Natural killer cell treated with Interleukin-12 subunit alpha and Interleukin-12 subunit beta and Interleukin-15 and Interleukin-18, amount 100 ng/mL, for 72 hours (primary cell): ENCODE measurements at regions not wholly inside any gene's neighbourhood (a gene's known extent, or its start where the extent isn't known, plus 50 kb on each side); places are given as distances from the start of the nearest gene placed in this dataset.

Experiments
- ATAC-seq, 2 donors: fragments of 150-1000 bp; cut with Tn5 transposase in 1 of 2; sonication (Bioruptor Pico), chemical (Tn5 transposase) in 1 of 2; 2 replicates each; pipeline ENCODE4 v1.10.0; 2021
- DNase-seq: peaks from one replicate; pipeline ENCODE4 v3.0.0; 2022; ENCODE audit warnings: low spot score
- H3K27ac Mint-ChIP-seq, 2 donors: 1 replicate in 1 of 2; 2 replicates in 1 of 2; pipeline ENCODE4 v1.8.0; 2022; ENCODE audit warnings: mixed read lengths in 2 of 2, mild to moderate bottlenecking in 1 of 2, moderate library complexity in 1 of 2
- H3K27me3 Mint-ChIP-seq, 2 donors: 1 replicate in 1 of 2; 2 replicates in 1 of 2; pipeline ENCODE4 v1.8.0; 2022; ENCODE audit warnings: mixed read lengths in 2 of 2
- H3K36me3 Mint-ChIP-seq: one replicate; pipeline ENCODE4 v1.8.0; 2022; ENCODE audit warnings: mixed read lengths
- H3K4me1 Mint-ChIP-seq, 2 donors: 1 replicate in 1 of 2; 2 replicates in 1 of 2; pipeline ENCODE4 v1.8.0; 2022; ENCODE audit warnings: low read depth in 2 of 2, mixed read lengths in 2 of 2, mild to moderate bottlenecking in 1 of 2
- H3K4me3 Mint-ChIP-seq: one replicate; pipeline ENCODE4 v1.8.0; 2022; ENCODE audit warnings: mixed read lengths
- H3K9me3 Mint-ChIP-seq: 2 replicates; pipeline ENCODE4 v1.8.0; 2022; ENCODE audit warnings: mixed read lengths

GRCh38 chr9:109956717-109957440 lies 176.9 kb downstream of the PALM2AKAP2 start:
- H3K27ac Mint-ChIP-seq: no peak overlapping the region
- H3K36me3 Mint-ChIP-seq: no peaks in the 10 kb centered on the region
- H3K27me3 Mint-ChIP-seq: peaks cover 11 to 35% of the 10 kb centered on the region in 2 donors
- ATAC-seq: no peak
- H3K4me3 Mint-ChIP-seq: no peak overlapping the region
- DNase-seq: no peak
- H3K9me3 Mint-ChIP-seq: no peaks in the 10 kb centered on the region
- H3K4me1 Mint-ChIP-seq: peaks cover 0 to under 1% of the 10 kb centered on the region in 2 donors

GRCh38 chr9:109959679-109960078 lies 179.7 kb downstream of the PALM2AKAP2 start:
- no peaks in the 10 kb centered on the region for H3K36me3 Mint-ChIP-seq
- DNase-seq (no peak), ATAC-seq (no peak)
- H3K4me3 Mint-ChIP-seq: no peak overlapping the region
- no peak overlapping the region for H3K27ac Mint-ChIP-seq
- no peaks in the 10 kb centered on the region for H3K4me1 Mint-ChIP-seq
- H3K9me3 Mint-ChIP-seq: no peaks in the 10 kb centered on the region
- H3K27me3 Mint-ChIP-seq: peaks cover 11 to 35% of the 10 kb centered on the region in 2 donors

GRCh38 chr9:109961626-109962025 lies 181.6 kb downstream of the PALM2AKAP2 start:
- Mint-ChIP-seq H3K36me3 (no peaks in the 10 kb centered on the region), H3K27me3 (peaks cover 21 to 41% of the 10 kb centered on the region in 2 donors), H3K27ac (no peak overlapping the region), H3K9me3 (no peaks in the 10 kb centered on the region), H3K4me1 (no peaks in the 10 kb centered on the region), H3K4me3 (no peak overlapping the region)
- DNase-seq (no peak), ATAC-seq (no peak)

- Mint-ChIP-seq H3K9me3 (no peaks in the 10 kb centered on the region), H3K4me1 (no peaks in the 10 kb centered on the region), H3K27ac (no peak overlapping the region)
Measured at GRCh38 chr9:109962215-109962614, 182.2 kb downstream of the PALM2AKAP2 start.

GRCh38 chr9:109963079-109963478 lies 183.1 kb downstream of the PALM2AKAP2 start:
- Mint-ChIP-seq H3K4me3 (no peak overlapping the region), H3K9me3 (no peaks in the 10 kb centered on the region), H3K27me3 (peaks cover 20 to 31% of the 10 kb centered on the region in 2 donors), H3K4me1 (peaks cover 0 to 5% of the 10 kb centered on the region in 2 donors), H3K36me3 (no peaks in the 10 kb centered on the region), H3K27ac (no peak overlapping the region)
- DNase-seq (no peak), ATAC-seq (no peak)

More at GRCh38 chr9:109962215-109962614, 182.2 kb downstream of the PALM2AKAP2 start:
- no peak overlapping the region for H3K4me3 Mint-ChIP-seq
- H3K36me3 Mint-ChIP-seq: no peaks in the 10 kb centered on the region
- peaks cover 22 to 35% of the 10 kb centered on the region in 2 donors for H3K27me3 Mint-ChIP-seq
- ATAC-seq (no peak), DNase-seq (no peak)

- Mint-ChIP-seq H3K4me3 (no peak overlapping the region), H3K36me3 (no peaks in the 10 kb centered on the region), H3K27ac (no peak overlapping the region), H3K9me3 (no peaks in the 10 kb centered on the region), H3K27me3 (peaks cover 15 to 16% of the 10 kb centered on the region in 2 donors), H3K4me1 (peaks cover 0 to 13% of the 10 kb centered on the region in 2 donors)
- DNase-seq: no peak
- no peak for ATAC-seq
Measured at GRCh38 chr9:109966643-109967368, 186.8 kb downstream of the PALM2AKAP2 start.

- peak overlapping the region; percentile 62 for H3K4me3 Mint-ChIP-seq
- peak overlapping the region in 1 of 2 donors; percentile 73 for H3K27ac Mint-ChIP-seq
- no peaks in the 10 kb centered on the region for H3K36me3 Mint-ChIP-seq
- H3K4me1 Mint-ChIP-seq: peaks cover 0 to 13% of the 10 kb centered on the region in 2 donors
- DNase-seq: no peak
- ATAC-seq: peak in 1 of 2 donors; percentile 60
- no peaks in the 10 kb centered on the region for H3K9me3 Mint-ChIP-seq
- peaks cover 19 to 21% of the 10 kb centered on the region in 2 donors for H3K27me3 Mint-ChIP-seq
Measured at GRCh38 chr9:109967651-109968642, 187.9 kb downstream of the PALM2AKAP2 start.

GRCh38 chr9:109969011-109969410 lies 189.0 kb downstream of the PALM2AKAP2 start:
- no peak for DNase-seq
- Mint-ChIP-seq H3K27ac (no peak overlapping the region), H3K27me3 (peaks cover 19 to 21% of the 10 kb centered on the region in 2 donors), H3K36me3 (no peaks in the 10 kb centered on the region), H3K9me3 (no peaks in the 10 kb centered on the region), H3K4me1 (peaks cover 0 to 21% of the 10 kb centered on the region in 2 donors), H3K4me3 (no peak overlapping the region)
- ATAC-seq: peak in 1 of 2 donors; percentile 30

GRCh38 chr9:109969573-109970237 lies 189.7 kb downstream of the PALM2AKAP2 start:
- DNase-seq: no peak
- H3K4me3 Mint-ChIP-seq: no peak overlapping the region
- no peaks in the 10 kb centered on the region for H3K36me3 Mint-ChIP-seq
- H3K4me1 Mint-ChIP-seq: peaks cover 4 to 28% of the 10 kb centered on the region in 2 donors
- H3K27me3 Mint-ChIP-seq: peaks cover 19 to 21% of the 10 kb centered on the region in 2 donors
- ATAC-seq: no peak
- no peaks in the 10 kb centered on the region for H3K9me3 Mint-ChIP-seq
- no peak overlapping the region for H3K27ac Mint-ChIP-seq

- Mint-ChIP-seq H3K4me1 (peaks cover 4 to 42% of the 10 kb centered on the region in 2 donors), H3K36me3 (no peaks in the 10 kb centered on the region), H3K4me3 (no peak overlapping the region), H3K27ac (no peak overlapping the region), H3K27me3 (peaks cover 8 to 17% of the 10 kb centered on the region in 2 donors), H3K9me3 (no peaks in the 10 kb centered on the region)
- ATAC-seq (no peak), DNase-seq (no peak)
Measured at GRCh38 chr9:109971226-109971625, 191.2 kb downstream of the PALM2AKAP2 start.

- DNase-seq (no peak), ATAC-seq (no peak)
- no peak overlapping the region for H3K4me3 Mint-ChIP-seq
- no peaks in the 10 kb centered on the region for H3K9me3 Mint-ChIP-seq
- no peak overlapping the region for H3K27ac Mint-ChIP-seq
- no peaks in the 10 kb centered on the region for H3K36me3 Mint-ChIP-seq
- H3K4me1 Mint-ChIP-seq: peaks cover 4 to 44% of the 10 kb centered on the region in 2 donors
- peaks cover 8 to 15% of the 10 kb centered on the region in 2 donors for H3K27me3 Mint-ChIP-seq
Measured at GRCh38 chr9:109972026-109972882, 192.3 kb downstream of the PALM2AKAP2 start.

- peak overlapping the region in 1 of 2 donors; percentile 45 for H3K27ac Mint-ChIP-seq
- peaks cover 4 to 38% of the 10 kb centered on the region in 2 donors for H3K4me1 Mint-ChIP-seq
Measured at GRCh38 chr9:109973336-109973735, 193.3 kb downstream of the PALM2AKAP2 start.

More at GRCh38 chr9:109973336-109973735, 193.3 kb downstream of the PALM2AKAP2 start:
- ATAC-seq: no peak
- Mint-ChIP-seq H3K36me3 (no peaks in the 10 kb centered on the region), H3K27me3 (peaks cover 8 to 18% of the 10 kb centered on the region in 2 donors), H3K4me3 (peak overlapping the region; percentile 31), H3K9me3 (no peaks in the 10 kb centered on the region)
- DNase-seq: no peak
